ENCODE measurements at regions not wholly inside any gene's neighbourhood (a gene's known extent, or its start where the extent isn't known, plus 50 kb on each side); places are given as distances from the start of the nearest gene placed in this dataset.
"Not testable (repeated sequence)": the region's sequence is repeated elsewhere in the genome, so short reads cannot be mapped to it uniquely, and the experiment has no call there.

GRCh38 chr1:224042557-224043118 is 71.3 kb upstream of the FBXO28 start:
- Mint-ChIP-seq H3K36me3 (ENCODE audit: low read depth) (no peaks in the 10 kb centered on the region), H3K4me1 (ENCODE audit: low read depth) (peaks cover 2% of the 10 kb centered on the region), H3K9me3 (no peaks in the 10 kb centered on the region), H3K27ac (no peak overlapping the region), H3K4me3 (ENCODE audit: low read depth) (no peak overlapping the region), H3K27me3 (ENCODE audit: low read depth) (peaks cover 3% of the 10 kb centered on the region)
- DNase-seq (ENCODE audit: low spot score): no peak
- intact Hi-C loops (cut with micrococcal nuclease): no loop called here

DNA sequence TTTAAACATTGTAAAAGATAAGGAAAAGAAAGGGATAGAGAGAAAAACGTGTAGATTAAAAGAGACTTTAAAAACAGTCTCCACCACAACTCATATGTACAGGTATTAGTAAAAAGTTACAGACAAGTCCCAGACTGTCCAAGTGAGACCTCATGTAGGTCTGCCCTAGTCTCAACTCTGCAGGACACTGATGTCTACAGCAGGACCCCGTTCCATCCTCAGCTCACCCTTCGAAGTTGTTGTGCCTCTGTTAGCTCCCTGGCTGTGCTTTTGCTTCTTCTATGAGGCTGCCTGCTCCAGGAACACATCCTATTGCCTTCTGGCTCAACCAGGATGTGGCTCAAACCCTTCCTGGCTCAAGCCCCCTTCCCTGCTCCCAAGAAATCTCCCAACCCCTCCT is 72.9 kb upstream of the FBXO28 start:
- H3K27ac Mint-ChIP-seq: no peak overlapping the region

DNA sequence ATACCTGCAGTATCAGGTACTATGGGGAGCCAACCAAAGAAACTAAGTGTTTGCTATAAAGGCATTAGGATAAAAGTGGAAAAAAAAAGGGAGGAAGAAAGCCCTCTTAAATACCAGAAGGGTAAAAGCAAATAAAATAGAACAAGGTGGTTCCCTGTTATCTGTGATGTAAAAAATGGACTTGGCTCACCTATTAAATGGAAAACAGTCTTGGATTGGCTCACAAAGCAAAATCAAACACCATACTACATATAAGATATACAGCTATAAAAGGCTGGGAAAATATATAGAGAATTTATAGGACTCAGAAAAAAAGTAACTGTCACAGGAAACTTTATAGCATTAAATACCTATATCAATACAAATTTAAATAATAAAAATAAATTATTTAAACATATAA is 73.5 kb upstream of the FBXO28 start:
- DNase-seq (ENCODE audit: low spot score); H3K4me1 Mint-ChIP-seq (ENCODE audit: low read depth); H3K36me3 Mint-ChIP-seq (ENCODE audit: low read depth); H3K9me3 Mint-ChIP-seq; H3K27ac Mint-ChIP-seq; H3K4me3 Mint-ChIP-seq (ENCODE audit: low read depth); intact Hi-C loops (cut with micrococcal nuclease); H3K27me3 Mint-ChIP-seq (ENCODE audit: low read depth): not testable (repeated sequence)

More for the DNA sequence above, 72.9 kb upstream of the FBXO28 start:
- intact Hi-C loops (cut with micrococcal nuclease): no loop called here
- Mint-ChIP-seq H3K36me3 (ENCODE audit: low read depth) (no peaks in the 10 kb centered on the region), H3K9me3 (no peaks in the 10 kb centered on the region), H3K4me3 (ENCODE audit: low read depth) (no peak overlapping the region), H3K27me3 (ENCODE audit: low read depth) (peaks cover 3% of the 10 kb centered on the region), H3K4me1 (ENCODE audit: low read depth) (peaks cover 2% of the 10 kb centered on the region)
- no peak for DNase-seq (ENCODE audit: low spot score)

GRCh38 chr1:224040006-224040405 is 73.9 kb upstream of the FBXO28 start:
- H3K4me3 Mint-ChIP-seq (ENCODE audit: low read depth); H3K4me1 Mint-ChIP-seq (ENCODE audit: low read depth); DNase-seq (ENCODE audit: low spot score); H3K36me3 Mint-ChIP-seq (ENCODE audit: low read depth); H3K27ac Mint-ChIP-seq; intact Hi-C loops (cut with micrococcal nuclease); H3K9me3 Mint-ChIP-seq; H3K27me3 Mint-ChIP-seq (ENCODE audit: low read depth): not testable (repeated sequence)

DNA sequence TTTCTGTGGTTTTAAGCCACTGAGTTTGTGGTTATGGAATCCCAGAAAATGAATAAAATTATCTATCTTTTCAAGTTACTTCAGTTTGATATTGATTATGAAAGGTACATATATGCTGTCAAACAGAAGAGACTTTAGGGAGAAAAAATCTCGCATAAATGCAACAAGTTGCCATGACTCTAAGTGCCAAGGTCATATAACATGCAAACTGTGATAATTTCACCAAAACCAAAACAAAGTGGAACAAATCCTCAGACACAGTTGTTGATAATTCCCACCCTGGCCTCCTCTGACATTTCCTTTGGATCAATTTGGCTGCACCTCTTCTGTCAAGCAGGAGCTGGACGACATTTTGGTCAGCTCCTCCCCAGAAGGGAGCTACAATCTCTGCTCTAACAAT is 75.1 kb upstream of the FBXO28 start:
- DNase-seq (ENCODE audit: low spot score); H3K9me3 Mint-ChIP-seq; H3K27me3 Mint-ChIP-seq (ENCODE audit: low read depth); H3K4me1 Mint-ChIP-seq (ENCODE audit: low read depth); H3K36me3 Mint-ChIP-seq (ENCODE audit: low read depth); H3K27ac Mint-ChIP-seq; intact Hi-C loops (cut with micrococcal nuclease); H3K4me3 Mint-ChIP-seq (ENCODE audit: low read depth): not testable (repeated sequence)

DNA sequence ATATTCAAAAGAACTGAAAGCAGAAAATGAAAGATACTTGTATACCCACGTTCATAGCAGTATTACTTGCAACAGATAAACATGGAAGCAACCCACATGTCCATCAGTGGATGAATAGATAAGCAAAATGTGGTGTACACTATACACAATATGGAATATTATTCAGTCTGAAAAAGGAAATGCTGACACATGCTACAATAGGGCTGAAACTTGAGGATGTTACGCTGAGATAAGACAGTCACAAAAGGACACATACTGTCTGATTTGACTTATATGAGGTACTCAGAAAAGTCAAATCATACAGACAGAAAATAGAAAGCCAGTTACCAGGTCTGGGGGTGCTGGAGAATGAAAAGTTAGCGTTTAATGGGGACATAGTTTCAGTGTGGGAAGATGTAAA is 76.5 kb upstream of the FBXO28 start:
- intact Hi-C loops (cut with micrococcal nuclease); H3K4me1 Mint-ChIP-seq (ENCODE audit: low read depth); DNase-seq (ENCODE audit: low spot score): not testable (repeated sequence)

GRCh38 chr1:224032608-224033276 is 81.2 kb upstream of the FBXO28 start:
- H3K4me3 Mint-ChIP-seq (ENCODE audit: low read depth); intact Hi-C loops (cut with micrococcal nuclease): not testable (repeated sequence)

More for the DNA sequence above, 76.5 kb upstream of the FBXO28 start:
- not testable (repeated sequence) for H3K27me3 Mint-ChIP-seq (ENCODE audit: low read depth); H3K9me3 Mint-ChIP-seq; H3K27ac Mint-ChIP-seq; H3K36me3 Mint-ChIP-seq (ENCODE audit: low read depth); H3K4me3 Mint-ChIP-seq (ENCODE audit: low read depth)

GRCh38 chr1:224031986-224032385 is 81.9 kb upstream of the FBXO28 start:
- H3K4me1 Mint-ChIP-seq (ENCODE audit: low read depth); H3K4me3 Mint-ChIP-seq (ENCODE audit: low read depth); H3K36me3 Mint-ChIP-seq (ENCODE audit: low read depth); DNase-seq (ENCODE audit: low spot score); intact Hi-C loops (cut with micrococcal nuclease); H3K27me3 Mint-ChIP-seq (ENCODE audit: low read depth); H3K27ac Mint-ChIP-seq; H3K9me3 Mint-ChIP-seq: not testable (repeated sequence)

More at GRCh38 chr1:224032608-224033276, 81.2 kb upstream of the FBXO28 start:
- H3K27ac Mint-ChIP-seq; H3K36me3 Mint-ChIP-seq (ENCODE audit: low read depth); DNase-seq (ENCODE audit: low spot score); H3K9me3 Mint-ChIP-seq; H3K27me3 Mint-ChIP-seq (ENCODE audit: low read depth); H3K4me1 Mint-ChIP-seq (ENCODE audit: low read depth): not testable (repeated sequence)

DNA sequence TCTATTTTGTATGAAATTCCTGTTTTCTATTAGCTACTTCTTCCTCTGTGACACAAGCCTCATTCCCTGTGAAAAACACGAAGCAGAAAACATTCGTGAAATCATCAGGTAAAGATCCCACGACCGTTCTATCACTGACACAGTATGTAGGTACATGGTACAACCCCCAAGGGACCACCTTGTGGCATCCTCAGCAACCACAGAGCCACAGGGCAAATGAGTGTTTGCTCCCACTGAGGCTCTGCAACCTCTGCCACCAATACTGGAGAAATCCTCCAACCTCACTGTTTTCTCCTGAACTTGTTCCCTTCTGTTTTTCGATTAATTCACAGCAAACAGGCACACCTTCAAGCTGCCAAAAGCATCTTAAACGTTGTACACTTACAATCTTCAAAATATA is 83.7 kb upstream of the FBXO28 start:
- H3K27ac Mint-ChIP-seq; DNase-seq (ENCODE audit: low spot score); H3K36me3 Mint-ChIP-seq (ENCODE audit: low read depth); H3K9me3 Mint-ChIP-seq; H3K27me3 Mint-ChIP-seq (ENCODE audit: low read depth); H3K4me3 Mint-ChIP-seq (ENCODE audit: low read depth); H3K4me1 Mint-ChIP-seq (ENCODE audit: low read depth); intact Hi-C loops (cut with micrococcal nuclease): not testable (repeated sequence)

- H3K27me3 Mint-ChIP-seq (ENCODE audit: low read depth); H3K9me3 Mint-ChIP-seq; H3K4me1 Mint-ChIP-seq (ENCODE audit: low read depth); H3K36me3 Mint-ChIP-seq (ENCODE audit: low read depth); DNase-seq (ENCODE audit: low spot score); H3K4me3 Mint-ChIP-seq (ENCODE audit: low read depth); intact Hi-C loops (cut with micrococcal nuclease); H3K27ac Mint-ChIP-seq: not testable (repeated sequence)
Observed at GRCh38 chr1:224029286-224030025, 84.5 kb upstream of the FBXO28 start.

- H3K4me1 Mint-ChIP-seq (ENCODE audit: low read depth); H3K36me3 Mint-ChIP-seq (ENCODE audit: low read depth); H3K27me3 Mint-ChIP-seq (ENCODE audit: low read depth); H3K9me3 Mint-ChIP-seq; H3K27ac Mint-ChIP-seq; DNase-seq (ENCODE audit: low spot score); intact Hi-C loops (cut with micrococcal nuclease); H3K4me3 Mint-ChIP-seq (ENCODE audit: low read depth): not testable (repeated sequence)
Observed at GRCh38 chr1:224028802-224029201, 85.1 kb upstream of the FBXO28 start.

- intact Hi-C loops (cut with micrococcal nuclease); H3K4me1 Mint-ChIP-seq (ENCODE audit: low read depth); DNase-seq (ENCODE audit: low spot score); H3K36me3 Mint-ChIP-seq (ENCODE audit: low read depth); H3K4me3 Mint-ChIP-seq (ENCODE audit: low read depth); H3K27ac Mint-ChIP-seq; H3K9me3 Mint-ChIP-seq; H3K27me3 Mint-ChIP-seq (ENCODE audit: low read depth): not testable (repeated sequence)
Observed at GRCh38 chr1:224023122-224023521, 90.8 kb upstream of the FBXO28 start.

- not testable (repeated sequence) for H3K9me3 Mint-ChIP-seq; H3K4me1 Mint-ChIP-seq (ENCODE audit: low read depth); H3K4me3 Mint-ChIP-seq (ENCODE audit: low read depth)
Observed at GRCh38 chr1:224022249-224022970, 91.5 kb upstream of the FBXO28 start.

More at GRCh38 chr1:224022249-224022970, 91.5 kb upstream of the FBXO28 start:
- H3K27me3 Mint-ChIP-seq (ENCODE audit: low read depth); intact Hi-C loops (cut with micrococcal nuclease); H3K36me3 Mint-ChIP-seq (ENCODE audit: low read depth); H3K27ac Mint-ChIP-seq; DNase-seq (ENCODE audit: low spot score): not testable (repeated sequence)

Data from activated T-helper 2 cell treated with anti-CD3 and anti-CD28 coated beads, Interferon-gamma antibody, Interleukin-2, Interleukin-4, amounts not matched to agents 10 μg/mL and 5 μg/mL and 100 μg/mL, durations not matched to agents 14 hours and 24 hours and 36 hours (primary cell).